ENCODE measurements at regions not wholly inside any gene's neighbourhood (a gene's known extent, or its start where the extent isn't known, plus 50 kb on each side); places are given as distances from the start of the nearest gene placed in this dataset.

DNA sequence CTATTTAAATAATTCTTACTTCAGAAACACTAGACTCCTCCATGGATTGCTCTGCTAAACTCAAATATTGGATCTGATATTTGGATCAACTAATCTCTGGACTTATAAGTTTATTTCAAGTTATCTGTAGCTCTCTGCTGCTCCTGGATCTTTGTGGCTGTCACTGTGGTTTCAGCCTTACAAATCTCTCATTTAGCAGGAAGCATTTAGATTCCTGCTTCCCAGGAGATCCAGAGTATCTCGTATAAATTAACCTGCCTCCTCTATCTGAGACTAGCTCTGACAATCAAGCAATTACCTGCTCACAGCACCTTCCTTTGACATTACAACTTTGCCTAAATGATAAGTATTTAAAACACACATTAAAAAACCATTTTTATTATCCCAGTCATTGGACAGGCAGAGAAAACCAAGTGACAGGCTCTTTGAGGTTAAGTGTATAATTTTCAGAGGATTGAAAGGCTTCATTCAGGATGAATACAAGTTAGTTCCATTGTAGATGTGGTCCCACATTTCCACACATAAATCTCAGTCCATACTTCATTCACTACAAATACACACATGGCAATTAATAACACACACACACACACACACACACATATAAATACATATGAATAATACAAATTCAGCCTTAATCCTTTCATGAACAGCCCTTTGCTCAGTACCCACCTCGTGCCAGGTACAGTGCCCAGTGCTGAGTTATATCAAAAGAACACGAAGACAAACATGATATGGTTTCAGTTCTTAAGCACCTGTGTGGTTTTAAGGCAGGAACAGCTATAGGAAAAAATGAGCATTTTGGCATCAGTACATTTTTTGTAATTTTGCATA is 55.5 kb upstream of the PLCB1 start:
- TF ChIP-seq FOSL1 (CRISPR knock-in tag; IDR thresholded peaks at IDR 0.05; ENCODE audit: borderline replicate concordance) (no peak), ZFP36 (IDR thresholded peaks at IDR 0.05; ENCODE audit: borderline replicate concordance, low read depth, low read length, partially characterized antibody) (no peak), RBFOX2 (IDR thresholded peaks at IDR 0.05; ENCODE audit: low read depth, low read length) (no peak), DR1 (CRISPR knock-in tag; IDR thresholded peaks at IDR 0.05) (no peak), YY1 (IDR thresholded peaks at IDR 0.05; ENCODE audit: insufficient read depth, insufficient replicate concordance, low read depth, low read length) (no peak), EZH2 (conservative IDR thresholded peaks at IDR 0.05; ENCODE audit: low read depth, low read length) (no peak), CHD2 (IDR thresholded peaks at IDR 0.05; ENCODE audit: low read depth, low read length) (no peak)
- TF ChIP-seq, protein P1, sequence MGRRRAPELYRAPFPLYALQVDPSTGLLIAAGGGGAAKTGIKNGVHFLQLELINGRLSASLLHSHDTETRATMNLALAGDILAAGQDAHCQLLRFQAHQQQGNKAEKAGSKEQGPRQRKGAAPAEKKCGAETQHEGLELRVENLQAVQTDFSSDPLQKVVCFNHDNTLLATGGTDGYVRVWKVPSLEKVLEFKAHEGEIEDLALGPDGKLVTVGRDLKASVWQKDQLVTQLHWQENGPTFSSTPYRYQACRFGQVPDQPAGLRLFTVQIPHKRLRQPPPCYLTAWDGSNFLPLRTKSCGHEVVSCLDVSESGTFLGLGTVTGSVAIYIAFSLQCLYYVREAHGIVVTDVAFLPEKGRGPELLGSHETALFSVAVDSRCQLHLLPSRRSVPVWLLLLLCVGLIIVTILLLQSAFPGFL (CRISPR knock-in tag; IDR thresholded peaks at IDR 0.05): no peak
- TF ChIP-seq, protein P2, sequence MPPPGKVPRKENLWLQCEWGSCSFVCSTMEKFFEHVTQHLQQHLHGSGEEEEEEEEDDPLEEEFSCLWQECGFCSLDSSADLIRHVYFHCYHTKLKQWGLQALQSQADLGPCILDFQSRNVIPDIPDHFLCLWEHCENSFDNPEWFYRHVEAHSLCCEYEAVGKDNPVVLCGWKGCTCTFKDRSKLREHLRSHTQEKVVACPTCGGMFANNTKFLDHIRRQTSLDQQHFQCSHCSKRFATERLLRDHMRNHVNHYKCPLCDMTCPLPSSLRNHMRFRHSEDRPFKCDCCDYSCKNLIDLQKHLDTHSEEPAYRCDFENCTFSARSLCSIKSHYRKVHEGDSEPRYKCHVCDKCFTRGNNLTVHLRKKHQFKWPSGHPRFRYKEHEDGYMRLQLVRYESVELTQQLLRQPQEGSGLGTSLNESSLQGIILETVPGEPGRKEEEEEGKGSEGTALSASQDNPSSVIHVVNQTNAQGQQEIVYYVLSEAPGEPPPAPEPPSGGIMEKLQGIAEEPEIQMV (CRISPR knock-in tag; IDR thresholded peaks at IDR 0.05; ENCODE audit: low read depth): no peak
